ENCODE measurements at regions not wholly inside any gene's neighbourhood (a gene's known extent, or its start where the extent isn't known, plus 50 kb on each side); places are given as distances from the start of the nearest gene placed in this dataset.

DNA sequence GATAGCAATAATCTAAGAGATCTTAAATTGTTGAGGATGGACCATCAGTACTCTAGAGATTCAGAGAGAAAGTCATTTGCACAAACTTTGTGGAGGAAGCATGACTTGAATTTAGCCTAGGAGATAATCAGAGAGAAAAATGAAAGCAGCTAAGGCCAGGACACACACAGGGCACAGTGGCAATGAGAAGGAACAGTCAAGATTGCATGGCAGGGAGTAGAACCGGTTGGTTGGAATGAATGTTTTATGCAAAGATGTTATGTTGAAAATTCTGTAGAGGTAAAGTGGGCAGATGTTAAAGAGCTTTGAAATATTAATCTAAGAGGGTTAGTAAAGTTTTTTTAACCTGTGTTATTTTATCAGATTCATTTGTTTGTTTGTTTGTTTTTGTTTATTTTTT lies 521.8 kb downstream of the GATA3 start:
- Histone ChIP-seq H2AFZ (replicated peaks) (no peak overlapping the region), H4K20me1 (ENCODE audit: low read depth) (no peaks in the 10 kb centered on the region), H3K4me1 (no peaks in the 10 kb centered on the region), H3K27me3 (no peaks in the 10 kb centered on the region), H3K79me2 (ENCODE audit: low read depth) (no peaks in the 10 kb centered on the region), H3K9ac (no peak overlapping the region), H3K4me2 (no peak overlapping the region), H3K27ac (no peak overlapping the region), H3K9me3 (ENCODE audit: low read depth) (no peaks in the 10 kb centered on the region), H3F3A (ENCODE audit: low read depth) (no peaks in the 10 kb centered on the region), H3K4me3 (no peak overlapping the region), H3K36me3 (no peaks in the 10 kb centered on the region)
- TF ChIP-seq, protein P1, sequence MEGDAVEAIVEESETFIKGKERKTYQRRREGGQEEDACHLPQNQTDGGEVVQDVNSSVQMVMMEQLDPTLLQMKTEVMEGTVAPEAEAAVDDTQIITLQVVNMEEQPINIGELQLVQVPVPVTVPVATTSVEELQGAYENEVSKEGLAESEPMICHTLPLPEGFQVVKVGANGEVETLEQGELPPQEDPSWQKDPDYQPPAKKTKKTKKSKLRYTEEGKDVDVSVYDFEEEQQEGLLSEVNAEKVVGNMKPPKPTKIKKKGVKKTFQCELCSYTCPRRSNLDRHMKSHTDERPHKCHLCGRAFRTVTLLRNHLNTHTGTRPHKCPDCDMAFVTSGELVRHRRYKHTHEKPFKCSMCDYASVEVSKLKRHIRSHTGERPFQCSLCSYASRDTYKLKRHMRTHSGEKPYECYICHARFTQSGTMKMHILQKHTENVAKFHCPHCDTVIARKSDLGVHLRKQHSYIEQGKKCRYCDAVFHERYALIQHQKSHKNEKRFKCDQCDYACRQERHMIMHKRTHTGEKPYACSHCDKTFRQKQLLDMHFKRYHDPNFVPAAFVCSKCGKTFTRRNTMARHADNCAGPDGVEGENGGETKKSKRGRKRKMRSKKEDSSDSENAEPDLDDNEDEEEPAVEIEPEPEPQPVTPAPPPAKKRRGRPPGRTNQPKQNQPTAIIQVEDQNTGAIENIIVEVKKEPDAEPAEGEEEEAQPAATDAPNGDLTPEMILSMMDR (IDR thresholded peaks at IDR 0.05) = no peak
- TF ChIP-seq EZH2 (IDR thresholded peaks at IDR 0.05) = no peak
- no peak for TF ChIP-seq EZH2phosphoT487 (IDR thresholded peaks at IDR 0.05)
- Mint-ChIP-seq H3K4me1 (peaks cover 4% of the 10 kb centered on the region), H3K36me3 (no peaks in the 10 kb centered on the region), H3K27ac (no peak overlapping the region), H3K9me3 (no peaks in the 10 kb centered on the region), H3K27me3 (ENCODE audit: insufficient read depth, low read depth) (peaks cover 2% of the 10 kb centered on the region), H3K4me3 (no peak overlapping the region)
- no peak for DNase-seq (ENCODE audit: low spot score)

DNA sequence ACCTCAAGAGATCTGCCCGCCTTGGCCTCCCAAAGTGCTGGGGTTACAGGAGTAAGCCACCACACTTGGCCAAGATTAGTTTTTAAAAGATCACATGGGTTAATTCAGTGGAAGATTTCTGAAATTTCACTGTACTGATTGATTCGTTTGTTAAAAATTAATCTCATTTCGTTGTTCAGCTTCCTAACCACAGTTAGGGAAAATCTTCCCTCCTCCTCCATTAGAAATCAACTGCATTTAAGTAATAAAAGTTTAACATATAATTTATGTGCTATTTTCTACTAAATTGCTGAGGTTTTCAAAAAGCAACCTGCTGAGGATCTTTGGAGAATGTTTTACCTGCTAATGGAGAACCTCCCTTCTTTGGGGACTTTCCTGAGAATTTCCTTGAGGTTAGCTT lies 522.4 kb downstream of the GATA3 start:
- H3K27me3 ChIP-seq = no peaks in the 10 kb centered on the region
- H3K4me3 ChIP-seq = no peak overlapping the region
- H4K20me1 ChIP-seq (ENCODE audit: low read depth) = no peaks in the 10 kb centered on the region
- no peak overlapping the region for H3K27ac ChIP-seq
- H3K9me3 Mint-ChIP-seq = no peaks in the 10 kb centered on the region
- H3K9me3 ChIP-seq (ENCODE audit: low read depth) = no peaks in the 10 kb centered on the region
- no peaks in the 10 kb centered on the region for H3K36me3 Mint-ChIP-seq
- H3K9ac ChIP-seq = no peak overlapping the region
- no peaks in the 10 kb centered on the region for H3F3A ChIP-seq (ENCODE audit: low read depth)
- H3K79me2 ChIP-seq (ENCODE audit: low read depth) = no peaks in the 10 kb centered on the region
- peaks cover 2% of the 10 kb centered on the region for H3K27me3 Mint-ChIP-seq (ENCODE audit: insufficient read depth, low read depth)
- peaks cover 10% of the 10 kb centered on the region for H3K4me1 Mint-ChIP-seq
- H3K4me3 Mint-ChIP-seq = no peak overlapping the region
- TF ChIP-seq, protein P1 (IDR thresholded peaks at IDR 0.05) = no peak
- no peak for TF ChIP-seq EZH2 (IDR thresholded peaks at IDR 0.05)
- no peak for TF ChIP-seq EZH2phosphoT487 (IDR thresholded peaks at IDR 0.05)
- H3K4me2 ChIP-seq = no peak overlapping the region
- H3K4me1 ChIP-seq = no peaks in the 10 kb centered on the region
- no peak overlapping the region for H3K27ac Mint-ChIP-seq
- H3K36me3 ChIP-seq = no peaks in the 10 kb centered on the region
- H2AFZ ChIP-seq (replicated peaks) = no peak overlapping the region
- DNase-seq (ENCODE audit: low spot score) = no peak

DNA sequence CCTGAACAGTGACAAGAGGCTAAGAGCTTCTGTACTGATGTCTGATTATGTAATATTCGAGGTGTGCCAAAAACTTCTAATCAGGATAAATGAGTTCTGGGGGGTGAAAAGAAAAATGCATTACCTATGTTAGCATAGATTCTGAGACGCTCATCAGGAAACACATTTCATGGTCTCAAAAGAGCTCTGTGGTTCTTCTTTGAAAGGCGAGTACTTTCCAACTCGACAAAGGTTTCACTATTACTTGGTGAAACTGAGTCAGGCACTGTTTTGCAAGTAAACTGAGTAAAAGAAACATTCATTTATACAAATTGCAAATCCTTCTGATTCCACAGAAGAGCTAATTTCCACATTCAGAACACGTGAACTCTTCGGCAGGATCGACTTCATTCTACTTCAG lies 523.2 kb downstream of the GATA3 start:
- Histone ChIP-seq H3F3A (ENCODE audit: low read depth) (no peaks in the 10 kb centered on the region), H3K9ac (no peak overlapping the region), H3K9me3 (ENCODE audit: low read depth) (no peaks in the 10 kb centered on the region), H2AFZ (replicated peaks) (no peak overlapping the region), H3K27ac (no peak overlapping the region), H3K4me3 (no peak overlapping the region), H3K79me2 (ENCODE audit: low read depth) (no peaks in the 10 kb centered on the region), H3K4me2 (no peak overlapping the region), H3K27me3 (no peaks in the 10 kb centered on the region), H4K20me1 (ENCODE audit: low read depth) (no peaks in the 10 kb centered on the region), H3K4me1 (no peaks in the 10 kb centered on the region), H3K36me3 (no peaks in the 10 kb centered on the region)
- H3K27me3 Mint-ChIP-seq (ENCODE audit: insufficient read depth, low read depth) = peaks cover 2% of the 10 kb centered on the region
- DNase-seq (ENCODE audit: low spot score) = no peak
- TF ChIP-seq EZH2phosphoT487 (IDR thresholded peaks at IDR 0.05) (no peak), EZH2 (IDR thresholded peaks at IDR 0.05) (no peak)
- TF ChIP-seq, protein P1 (IDR thresholded peaks at IDR 0.05) = no peak
- no peaks in the 10 kb centered on the region for H3K36me3 Mint-ChIP-seq
- H3K9me3 Mint-ChIP-seq = no peaks in the 10 kb centered on the region
- H3K4me3 Mint-ChIP-seq = no peak overlapping the region
- peaks cover 14% of the 10 kb centered on the region for H3K4me1 Mint-ChIP-seq
- no peak overlapping the region for H3K27ac Mint-ChIP-seq

Data from neural progenitor cell (in vitro differentiated cells).